Activated CD4-positive, CD25-positive, alpha-beta regulatory T cell treated with anti-CD3 and anti-CD28 coated beads, Interleukin-2, amount 50 U/mL, for 16 hours (primary cell): ENCODE measurements at regions not wholly inside any gene's neighbourhood (a gene's known extent, or its start where the extent isn't known, plus 50 kb on each side); places are given as distances from the start of the nearest gene placed in this dataset.

Experiments used
- DNase-seq: peaks from one replicate; pipeline ENCODE4 v3.0.0-alpha.2; 2020; ENCODE audit warnings: low read depth, low spot score

DNA sequence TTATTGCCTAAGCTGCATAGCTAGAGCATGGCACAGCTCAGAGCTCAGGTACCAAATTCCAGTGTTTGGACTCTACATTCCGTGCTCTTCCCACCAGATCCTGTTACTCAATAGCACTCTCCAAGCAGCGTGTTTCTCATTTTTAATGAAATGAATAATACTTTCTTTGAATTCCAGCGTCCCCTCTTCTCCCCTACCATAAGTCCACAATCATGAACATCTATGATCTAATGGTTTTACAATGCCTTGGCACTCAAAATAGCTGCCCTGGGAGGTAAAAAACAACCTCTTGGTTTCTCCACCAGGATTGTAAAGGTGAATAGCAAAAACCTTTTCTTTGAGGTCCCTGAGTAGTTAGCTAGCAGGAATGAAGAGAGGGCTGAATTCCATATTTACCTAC, 480.0 kb upstream of the PKN2 start:
- no peak for DNase-seq

DNA sequence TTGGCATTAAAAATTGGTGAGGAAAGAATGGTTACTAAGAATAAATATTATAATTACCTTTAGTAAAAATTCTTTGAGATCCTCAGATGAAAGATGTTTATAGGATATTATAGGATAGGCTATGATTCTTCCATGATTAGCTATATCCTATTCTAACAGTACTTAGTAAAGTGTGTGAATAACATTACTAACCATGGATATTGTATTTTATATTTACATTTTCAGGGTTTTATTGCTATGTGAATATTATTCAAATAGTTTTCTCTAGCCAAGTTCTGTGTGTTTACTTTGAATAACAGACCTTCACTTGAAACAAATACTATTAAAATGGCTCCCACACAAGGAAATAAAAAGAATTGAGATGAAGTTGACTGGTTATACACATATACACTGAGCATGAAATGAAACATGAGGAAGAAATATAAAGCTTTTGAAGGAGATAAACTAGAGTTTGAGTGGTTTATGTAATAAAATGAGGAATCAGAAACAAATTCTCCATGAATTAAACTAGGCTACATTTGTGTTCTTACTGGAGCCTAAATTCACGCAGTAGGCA, 479.4 kb upstream of the PKN2 start:
- no peak for DNase-seq

DNA sequence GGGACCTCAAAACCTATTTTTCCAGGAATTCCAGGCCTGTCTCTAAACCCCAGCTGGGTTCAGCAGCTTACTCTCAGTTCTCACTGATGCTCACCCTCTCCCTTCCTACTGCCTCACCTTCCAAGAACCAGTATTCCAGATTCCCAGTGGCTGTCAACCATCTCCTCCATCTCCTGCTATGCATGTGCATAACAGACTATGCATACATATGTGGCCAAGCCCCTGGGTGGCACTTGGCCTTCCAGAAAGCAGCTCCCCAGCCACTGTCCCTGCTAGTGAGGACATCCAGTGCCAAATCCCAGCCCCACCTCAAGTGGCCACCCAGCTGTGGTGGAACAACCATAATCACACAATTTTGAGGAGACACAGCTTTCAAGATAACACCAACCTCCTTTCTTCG, 475.7 kb upstream of the PKN2 start:
- DNase-seq = no peak

DNA sequence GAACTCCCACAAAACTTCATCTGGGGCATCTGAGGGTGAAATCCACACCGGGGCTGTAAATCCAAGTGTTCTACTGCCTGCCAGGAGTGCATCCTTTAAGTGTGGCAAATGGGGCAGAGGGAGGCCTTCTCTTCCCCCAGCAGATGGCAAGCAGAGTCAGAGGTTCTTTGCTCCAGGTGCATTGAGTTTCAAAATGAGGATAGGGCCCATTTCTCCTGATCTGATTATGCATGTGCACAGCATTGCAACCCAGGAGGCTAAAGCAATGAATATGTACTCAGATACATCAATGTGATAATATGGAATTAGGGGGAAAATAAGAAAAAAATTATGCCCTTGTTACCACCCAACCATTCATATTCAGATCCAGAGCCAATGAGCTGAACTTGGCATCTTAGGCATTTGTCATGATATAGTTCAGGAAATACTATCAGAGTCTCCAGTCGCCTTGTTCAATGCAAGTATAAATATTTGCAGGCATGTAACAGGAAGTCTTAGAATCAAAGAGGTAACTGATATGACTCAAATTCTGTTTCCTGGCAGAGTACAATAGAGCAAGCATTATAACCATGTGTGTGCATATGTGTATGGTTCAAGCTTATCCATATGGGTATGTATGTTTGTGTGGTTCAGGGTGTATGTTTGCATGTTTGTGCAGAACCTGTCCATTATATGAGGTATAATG, 473.8 kb upstream of the PKN2 start:
- DNase-seq = no peak

DNA sequence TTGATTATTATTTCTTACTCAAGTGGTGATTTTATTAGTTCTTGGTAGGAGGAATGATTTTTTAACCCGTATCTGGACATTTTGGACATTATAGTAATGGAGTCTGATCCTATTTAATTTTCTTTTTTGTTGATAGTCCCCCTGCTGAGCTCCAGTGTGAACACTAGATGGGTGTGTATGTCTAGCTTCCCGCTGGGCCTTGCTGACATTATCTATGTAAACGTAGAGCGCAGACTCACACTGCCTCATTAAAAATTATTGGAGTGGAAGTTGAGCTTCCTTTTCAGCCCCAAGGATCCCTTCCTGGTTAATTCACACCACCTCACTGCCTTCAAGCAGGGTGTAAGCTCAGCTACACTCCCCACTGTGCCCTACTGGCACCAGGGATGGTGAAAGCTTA, 467.6 kb upstream of the PKN2 start:
- no peak for DNase-seq

DNA sequence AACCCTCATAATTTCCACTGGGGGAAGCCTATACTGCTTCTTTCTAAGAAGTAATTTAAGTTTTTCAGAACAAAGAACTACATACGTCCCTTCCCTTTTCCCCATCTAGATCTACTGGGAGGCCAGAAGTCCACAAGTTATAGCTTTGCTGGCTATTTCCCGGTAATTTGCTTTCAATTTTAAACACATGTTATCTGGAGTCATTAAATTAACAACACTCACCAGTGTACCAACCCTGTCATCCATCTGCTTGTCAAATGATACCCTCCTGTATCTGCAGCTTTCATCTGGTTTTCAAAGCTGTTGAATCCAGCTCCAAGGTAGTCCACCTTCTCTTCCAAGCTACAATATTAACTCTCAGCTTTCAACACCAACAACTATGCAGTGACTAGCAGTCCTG, 466.7 kb upstream of the PKN2 start:
- no peak for DNase-seq

DNA sequence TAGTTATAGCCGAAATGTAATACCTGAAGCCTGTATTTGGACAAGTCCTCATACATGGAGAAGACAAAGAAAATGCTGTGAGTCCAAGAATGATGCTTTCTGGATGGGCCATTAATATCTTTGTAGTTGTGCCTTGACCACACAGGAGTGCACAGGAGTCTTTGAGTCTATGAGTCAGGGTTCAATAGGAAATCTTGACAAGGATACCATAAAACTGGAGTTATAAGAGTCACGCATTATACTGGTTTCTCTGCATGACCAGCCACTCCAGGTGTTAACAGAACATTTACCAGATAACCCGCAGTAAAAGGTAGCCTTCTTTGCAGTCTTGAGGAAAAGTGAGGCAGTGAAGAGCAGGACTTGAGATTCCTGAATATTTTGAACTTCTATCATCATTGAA, 464.6 kb upstream of the PKN2 start:
- DNase-seq = no peak

DNA sequence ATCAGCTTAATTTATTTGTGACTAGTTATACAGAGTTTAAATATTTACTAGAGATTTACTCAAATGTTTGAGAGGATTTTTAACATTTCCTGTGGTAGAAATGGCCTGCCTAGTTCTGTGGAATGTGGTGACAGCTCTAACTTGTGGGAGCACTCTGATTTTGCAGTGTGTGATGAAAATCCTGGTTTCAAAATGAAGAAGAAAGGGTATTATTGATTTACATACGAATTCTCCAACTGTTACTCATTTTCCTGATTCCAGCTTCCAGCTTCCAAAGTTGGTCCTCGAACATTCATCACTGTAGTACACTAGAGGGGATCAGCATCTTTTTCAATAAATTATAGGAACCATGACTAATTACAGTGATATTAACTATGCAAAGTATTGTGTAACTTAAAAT, 462.7 kb upstream of the PKN2 start:
- DNase-seq = no peak

DNA sequence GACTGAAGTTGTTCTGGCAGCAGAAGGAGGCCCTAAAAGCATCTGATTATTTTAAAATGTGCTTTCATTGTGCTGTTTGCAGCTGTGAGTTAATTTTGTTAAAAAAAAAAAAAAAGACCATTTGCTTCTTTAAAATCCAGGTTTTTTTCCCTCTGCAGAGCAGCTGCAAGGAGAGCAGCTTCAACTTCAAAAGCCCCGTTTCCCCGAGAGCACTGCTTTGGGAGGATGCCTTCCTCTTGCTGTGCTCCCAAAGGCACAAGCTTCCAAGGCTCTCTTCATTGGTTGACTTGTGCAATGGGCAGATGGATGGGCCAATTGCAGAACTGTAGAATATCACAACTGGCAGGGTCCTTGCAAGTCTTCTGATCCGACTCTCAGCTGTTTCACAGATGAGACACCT, 459.2 kb upstream of the PKN2 start:
- no peak for DNase-seq

DNA sequence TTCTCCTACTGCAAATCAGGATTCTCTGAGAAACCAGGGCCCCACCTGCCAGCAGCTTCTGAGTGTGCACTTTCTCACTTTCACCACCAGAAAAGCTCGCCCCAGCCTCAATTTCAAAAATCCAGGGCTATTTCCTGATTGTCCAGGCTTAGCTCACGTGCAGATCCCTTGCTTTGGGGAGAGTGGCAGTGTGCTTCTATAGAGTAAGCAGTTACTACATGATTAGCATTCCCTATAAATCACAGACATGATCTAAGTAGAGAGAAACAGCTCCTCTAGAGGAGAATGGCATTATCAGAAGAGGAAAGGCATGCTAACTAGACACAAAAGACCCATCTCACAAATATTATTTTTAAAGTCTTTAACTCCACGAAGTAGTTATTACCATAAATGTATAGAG, 456.0 kb upstream of the PKN2 start:
- DNase-seq = no peak

DNA sequence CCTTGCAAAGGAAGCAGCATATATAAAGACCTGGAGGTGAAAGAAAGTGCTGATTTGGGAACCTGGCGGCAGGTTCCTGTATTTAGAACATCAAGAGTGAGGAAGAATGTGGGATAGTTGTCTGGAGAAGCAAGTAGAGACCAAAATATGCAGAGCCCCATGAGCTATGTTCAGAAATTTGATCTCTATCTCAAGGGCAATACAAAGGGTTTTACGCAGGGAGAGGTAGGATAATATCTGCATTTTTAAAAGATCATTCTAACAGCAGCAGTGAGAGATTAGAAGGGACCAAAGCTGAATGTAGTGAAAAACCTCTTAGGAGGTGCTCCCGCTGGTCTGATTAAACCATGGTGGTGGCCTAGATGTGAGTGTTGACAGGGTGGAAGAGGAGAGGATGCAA, 453.9 kb upstream of the PKN2 start:
- DNase-seq = no peak

DNA sequence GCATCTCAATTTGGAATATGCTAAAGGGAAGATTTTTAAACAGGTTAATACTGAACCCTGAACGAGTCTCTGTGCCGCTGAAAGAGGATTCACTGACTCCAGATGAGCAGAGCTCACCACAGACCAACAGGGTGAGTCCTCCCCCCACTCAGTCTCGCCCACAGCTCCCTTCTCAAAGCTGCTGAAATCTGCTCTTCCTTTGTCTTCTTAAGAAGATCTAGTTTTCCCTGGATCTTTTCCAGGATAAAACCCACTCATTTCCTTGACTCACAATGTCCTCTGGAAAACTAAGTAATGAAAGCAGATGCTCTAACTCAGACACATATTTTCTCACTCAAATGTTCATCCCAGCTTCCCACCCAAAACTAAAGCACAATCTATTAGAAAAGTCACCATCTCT, 447.0 kb upstream of the PKN2 start:
- no peak for DNase-seq

DNA sequence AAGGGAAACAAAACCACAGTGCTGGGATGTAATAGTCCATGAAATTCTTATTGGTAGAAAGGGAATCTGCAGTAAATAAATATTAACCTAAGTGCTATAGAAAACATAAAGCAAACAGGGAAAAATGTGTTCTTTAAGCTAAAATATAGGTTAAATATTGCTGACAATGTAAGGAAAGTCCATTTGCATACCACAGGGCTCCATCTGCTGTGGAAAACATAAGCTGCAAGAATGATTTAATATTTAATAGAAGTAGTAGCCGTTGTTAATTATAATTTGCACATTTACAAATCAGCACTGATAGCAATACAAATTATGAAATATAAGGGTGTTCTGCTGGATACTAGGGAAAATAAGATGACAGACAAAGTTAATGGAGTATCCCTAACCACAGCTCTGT, 444.9 kb upstream of the PKN2 start:
- no peak for DNase-seq

DNA sequence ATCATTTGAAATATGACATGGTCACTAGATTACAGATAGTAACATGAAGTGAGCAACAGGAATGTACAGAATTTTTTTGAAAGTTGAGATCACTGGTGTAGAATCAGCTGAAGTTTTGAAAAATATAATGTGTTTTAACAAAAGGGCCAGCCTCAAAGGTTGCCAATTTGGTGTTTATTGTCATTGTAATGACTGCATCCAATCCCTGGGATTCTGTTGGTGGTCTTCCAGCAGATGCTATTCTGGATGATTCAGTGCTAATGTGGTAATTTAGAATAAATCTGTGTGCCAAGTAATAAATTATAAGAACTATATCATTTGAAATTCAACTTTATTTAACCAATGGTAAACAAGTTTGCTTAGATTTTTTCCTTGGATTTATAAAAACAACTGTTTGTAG, 436.4 kb upstream of the PKN2 start:
- no peak for DNase-seq

DNA sequence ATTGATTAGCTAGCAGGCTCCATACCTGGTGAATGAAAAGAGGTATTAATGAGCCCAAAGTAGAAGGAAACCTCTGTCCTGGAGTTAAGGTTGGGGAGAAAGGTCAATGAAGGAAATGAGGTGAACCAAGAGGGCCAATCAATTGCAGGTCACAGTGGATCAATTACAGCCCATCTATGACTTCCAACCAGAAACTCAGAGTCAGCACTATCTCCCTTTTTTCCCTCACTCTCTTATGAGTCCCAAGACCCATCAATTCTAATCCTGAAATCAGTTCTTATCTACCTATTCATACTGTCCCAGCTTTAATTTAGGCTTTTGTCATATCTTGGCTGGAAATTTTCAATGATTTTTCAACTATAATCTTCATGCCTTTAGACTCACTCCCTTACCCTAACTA, 433.2 kb upstream of the PKN2 start:
- no peak for DNase-seq

DNA sequence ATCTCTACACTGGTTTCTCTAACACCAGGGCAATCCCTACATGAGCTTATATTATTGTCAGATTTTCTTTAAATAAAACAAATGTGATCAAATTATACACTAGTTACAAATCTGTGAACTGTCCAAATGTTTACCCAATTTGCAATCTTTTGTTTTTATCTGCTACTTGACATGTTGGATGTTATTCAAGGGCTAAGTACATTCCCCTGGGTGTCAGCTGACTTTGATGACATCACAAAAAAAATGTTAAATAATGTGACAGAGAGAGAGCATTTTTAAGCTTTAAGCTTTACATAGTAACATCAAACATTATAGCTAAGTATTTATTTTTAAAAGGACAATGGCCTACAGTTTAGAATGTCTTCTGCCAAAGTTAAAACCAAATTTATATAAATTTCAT, 431.3 kb upstream of the PKN2 start:
- DNase-seq = no peak

DNA sequence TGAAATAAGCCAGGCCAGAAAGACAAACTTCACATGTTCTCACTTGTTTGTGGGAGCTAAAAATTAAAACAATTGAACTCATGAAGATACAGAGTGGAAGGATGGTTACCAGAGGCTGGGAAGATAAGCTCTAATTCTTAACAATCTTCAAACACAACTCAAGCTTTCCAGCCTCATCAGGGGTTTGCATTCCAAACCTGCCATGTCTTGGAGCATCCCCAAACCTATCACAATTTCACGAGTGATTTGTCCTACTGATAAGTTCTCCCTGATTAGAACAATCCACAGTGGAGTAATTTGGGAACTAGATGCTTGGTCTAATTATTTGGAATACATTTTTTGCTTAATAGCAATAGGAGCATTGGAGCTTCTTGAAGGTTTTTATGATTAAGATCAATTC, 418.5 kb upstream of the PKN2 start:
- no peak for DNase-seq

DNA sequence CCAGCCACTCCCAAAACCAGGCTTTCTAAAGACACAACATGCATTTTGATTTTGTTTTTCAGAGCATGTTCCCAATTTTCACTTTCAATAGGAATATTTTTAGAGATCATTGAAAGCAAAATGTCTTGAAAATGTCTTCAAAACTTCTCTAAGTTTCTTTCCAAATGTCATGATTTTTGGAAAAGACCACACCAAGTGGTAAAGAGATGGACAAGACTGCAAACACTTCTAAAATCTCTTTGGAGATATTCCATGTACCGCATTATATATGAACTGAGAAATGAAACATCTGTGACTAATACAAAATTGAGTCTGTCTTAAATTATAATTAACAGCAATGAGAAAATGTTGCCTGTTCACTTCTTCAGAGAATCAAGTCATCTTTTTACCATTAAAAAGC, 418.0 kb upstream of the PKN2 start:
- DNase-seq = no peak

DNA sequence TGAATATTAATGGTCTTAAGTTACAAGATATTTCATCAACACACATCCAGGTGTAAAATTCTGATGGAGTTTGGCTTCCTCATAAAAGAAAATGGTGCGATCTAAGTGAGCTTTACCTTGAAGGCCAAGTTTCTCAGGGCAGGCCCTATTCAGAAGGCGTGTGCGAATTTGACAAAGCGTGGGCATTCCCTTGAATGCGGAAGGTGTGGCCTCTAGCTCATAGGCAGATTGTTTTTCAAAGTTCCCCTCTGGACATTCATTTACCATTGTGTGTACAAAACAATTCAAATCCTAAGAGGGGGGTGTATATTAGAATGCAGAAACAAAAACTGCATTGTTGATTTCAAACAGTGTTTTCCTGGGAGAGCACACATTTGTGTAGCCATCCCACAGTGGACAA, 411.9 kb upstream of the PKN2 start:
- DNase-seq = no peak

DNA sequence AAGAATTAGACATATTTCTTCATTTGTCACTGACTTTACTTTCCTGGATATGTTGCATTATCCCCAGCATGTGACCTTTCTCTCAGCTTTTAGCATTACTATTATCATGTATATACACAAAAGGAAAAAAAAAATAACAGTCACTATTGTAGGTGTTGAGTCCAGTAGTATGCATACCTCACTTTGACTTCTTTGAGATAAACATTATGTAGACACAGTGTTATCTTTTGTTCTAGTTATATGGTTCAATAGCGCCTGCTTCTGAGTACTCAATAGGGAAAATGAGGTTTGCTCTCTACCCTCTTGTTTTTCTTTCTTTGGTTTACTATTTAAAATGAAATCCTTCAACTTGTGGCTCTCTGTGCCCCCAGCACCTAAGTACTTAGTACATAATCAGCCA, 409.6 kb upstream of the PKN2 start:
- DNase-seq = no peak

DNA sequence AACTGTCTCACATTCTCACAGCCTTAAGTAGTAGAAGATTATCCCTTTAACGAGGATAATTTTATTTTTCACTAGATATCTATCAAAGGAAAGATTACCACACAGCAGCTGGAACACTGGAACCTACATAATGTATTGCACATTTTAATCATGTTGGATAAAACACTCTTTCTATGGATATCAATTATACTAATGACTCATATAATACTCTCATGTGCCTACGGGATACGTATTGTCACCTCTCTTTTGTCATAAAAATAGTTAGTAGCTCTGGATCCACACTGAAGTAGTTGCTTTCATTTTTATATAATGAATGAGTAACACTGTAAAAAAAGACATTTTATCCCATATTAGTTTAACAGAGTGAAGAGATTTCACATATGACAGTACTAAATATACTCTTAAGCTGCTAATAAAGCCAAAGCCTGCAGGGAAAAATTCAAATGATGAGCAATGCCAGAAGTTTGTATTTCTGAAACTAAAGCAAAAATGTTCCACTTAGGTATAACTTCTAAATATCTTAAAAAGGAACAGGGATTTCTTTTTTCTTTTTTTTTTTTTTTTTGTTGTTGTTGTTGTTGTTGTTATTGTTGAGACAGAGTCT, 408.7 kb upstream of the PKN2 start:
- DNase-seq = no peak

DNA sequence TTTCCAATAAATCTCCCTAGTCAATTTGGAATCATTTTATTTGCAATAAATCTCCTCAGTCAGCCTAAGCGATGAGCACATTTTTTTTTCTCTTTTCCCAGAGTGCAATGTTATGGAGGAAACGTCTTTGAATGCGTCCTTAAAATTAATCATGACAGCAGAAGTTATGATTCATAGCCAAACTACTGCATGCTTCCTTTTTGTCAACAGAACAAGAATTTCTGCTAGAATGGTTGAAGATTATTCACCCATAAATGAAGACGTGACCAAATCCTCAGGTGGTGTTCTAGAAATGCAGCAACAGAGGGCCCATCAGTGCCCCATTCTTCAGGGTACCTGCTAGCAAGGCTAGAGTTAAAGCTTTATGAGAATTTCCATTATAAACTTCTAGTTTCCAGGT, 407.9 kb upstream of the PKN2 start:
- no peak for DNase-seq

DNA sequence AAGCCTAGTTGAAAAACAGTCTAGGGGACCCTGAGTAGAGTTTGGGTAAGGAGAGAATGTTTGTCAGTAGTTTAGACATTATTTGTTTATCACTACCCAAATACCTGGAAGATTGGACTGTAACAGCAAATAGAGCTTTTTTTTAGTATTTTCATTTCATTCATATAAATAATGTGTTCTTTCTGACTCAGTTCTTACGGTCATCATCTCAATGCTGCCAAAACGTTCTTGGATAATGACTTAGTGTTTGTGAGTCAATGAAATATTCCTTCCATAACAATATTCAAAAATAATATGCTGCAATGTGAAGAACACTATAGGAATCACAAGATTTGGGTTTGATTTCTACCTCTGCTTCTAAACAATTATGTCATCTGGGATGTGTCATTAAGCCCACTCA, 400.0 kb upstream of the PKN2 start:
- no peak for DNase-seq
